ENCODE measurements at regions not wholly inside any gene's neighbourhood (a gene's known extent, or its start where the extent isn't known, plus 50 kb on each side); places are given as distances from the start of the nearest gene placed in this dataset.

- Histone ChIP-seq H3K9me3 (ENCODE audit: control insufficient read depth, insufficient read depth, low read length) (no peaks in the 10 kb centered on the region), H2AK9ac (replicated peaks; ENCODE audit: low read depth, low read length, poor library complexity) (no peak overlapping the region), H3K4ac (ENCODE audit: low read depth, low read length) (peak overlapping the region; percentile 59), H3K27me3 (ENCODE audit: control insufficient read depth, insufficient read depth, low read length) (no peaks in the 10 kb centered on the region), H4K5ac (ENCODE audit: low read depth, low read length) (peak overlapping the region; percentile 67; the same call in 1 of the 2 replicates), H3K4me3 (ENCODE audit: insufficient read depth, low read depth, low read length) (peak overlapping the region; percentile 62), H3K4me2 (ENCODE audit: low read depth, low read length) (peak overlapping the region; percentile 55), H4K20me1 (ENCODE audit: insufficient read depth, low read length) (no peaks in the 10 kb centered on the region), H3K27ac (ENCODE audit: insufficient read depth, low read length) (no peak overlapping the region; the same call in 1 of the 2 replicates), H3K36me3 (ENCODE audit: control insufficient read depth, insufficient read depth, low read length) (no peaks in the 10 kb centered on the region), H3K9ac (ENCODE audit: low read depth, low read length) (peak overlapping the region; percentile 78), H3K79me1 (ENCODE audit: low read depth in 1 of 2, low read length in 2 of 2) (no peaks in the 10 kb centered on the region), H2BK5ac (ENCODE audit: low read depth, low read length, poor library complexity, severe bottlenecking) (no peak overlapping the region), H2AK5ac (ENCODE audit: low read depth, low read length) (no peak overlapping the region), H2BK120ac (ENCODE audit: low read depth, low read length) (no peak overlapping the region; the same call in 1 of the 2 replicates), H3K23ac (ENCODE audit: low read depth, low read length) (no peak overlapping the region), H3K14ac (replicated peaks; ENCODE audit: low read depth, low read length) (peak overlapping the region; percentile 56; the same call in 1 of the 2 replicates), H4K8ac (ENCODE audit: low read depth in 2 of 2, low read length in 2 of 2) (peak overlapping the region; percentile 57 to 74), H2AFZ (replicated peaks; ENCODE audit: low read length, poor library complexity) (peak overlapping the region; percentile 80), H3K9me1 (ENCODE audit: insufficient read depth, low read length) (no peaks in the 10 kb centered on the region), H2BK15ac (ENCODE audit: low read depth, low read length) (no peak overlapping the region), H3K18ac (ENCODE audit: low read depth, low read length) (no peak overlapping the region; the same call in 1 of the 2 replicates), H4K91ac (ENCODE audit: insufficient read depth, low read depth, low read length) (peak overlapping the region; percentile 47; the same call in 1 of the 2 replicates), H2BK20ac (ENCODE audit: low read depth, low read length) (no peak overlapping the region), H3K56ac (ENCODE audit: extremely low read depth, insufficient read depth, low read length) (no peak overlapping the region), H3K4me1 (ENCODE audit: control insufficient read depth, insufficient read depth, low read length) (no peaks in the 10 kb centered on the region)
- ChIA-PET CTCF (interaction anchor here (0.6 to 1.1 kb wide), 3 partner anchors 14 to 560 kb away, joined by 3 read pairs; no protein-coding TSS in a partner anchor), POLR2A (ENCODE audit: unreplicated experiment) (no interaction called here)
- WGBS, 2 experiments (ENCODE audit: extremely low coverage in 2 of 2, insufficient read length in 1 of 2), result 51% methylated on average over 23 of the region's 39 CpGs; no CpG with 5 or more reads in 1 of the 2 experiments
- dilution Hi-C loops (cut with HindIII; ENCODE audit: low sequenced_read_pairs, unreplicated experiment), result no loop called here
- no TSS peak for BruUV-seq (replicated peaks)
- intact Hi-C loops (cut with micrococcal nuclease), result no loop called here
- peak; percentile 81 for ATAC-seq (ENCODE audit: low read depth)
- in situ Hi-C loops (cut with MboI; ENCODE audit: low sequenced_read_pairs), result no loop called here
- peak; percentile 48 for DNase-seq
- TF ChIP-seq RFX5 (IDR thresholded peaks at IDR 0.05; ENCODE audit: low read depth, low read length) (no peak), CEBPB (IDR thresholded peaks at IDR 0.05; ENCODE audit: low read depth, low read length) (no peak), SMC3 (IDR thresholded peaks at IDR 0.05; ENCODE audit: low read depth, low read length) (no peak), MAZ (IDR thresholded peaks at IDR 0.05; ENCODE audit: borderline replicate concordance, low read depth, low read length) (no peak), NFE2L2 (IDR thresholded peaks at IDR 0.05; ENCODE audit: low read depth, low read length) (no peak), BHLHE40 (IDR thresholded peaks at IDR 0.05; ENCODE audit: low read depth, low read length) (no peak), RCOR1 (IDR thresholded peaks at IDR 0.05; ENCODE audit: insufficient replicate concordance, low read length) (no peak), FOS (IDR thresholded peaks at IDR 0.05; ENCODE audit: low read depth, low read length) (no peak), POLR2A (IDR thresholded peaks at IDR 0.05; ENCODE audit: low read depth, low read length) (no peak), MAFK (IDR thresholded peaks at IDR 0.05; ENCODE audit: low read depth, low read length) (no peak), CHD1 (IDR thresholded peaks at IDR 0.05; ENCODE audit: low read depth, low read length) (no peak)
- TF ChIP-seq, protein P1, sequence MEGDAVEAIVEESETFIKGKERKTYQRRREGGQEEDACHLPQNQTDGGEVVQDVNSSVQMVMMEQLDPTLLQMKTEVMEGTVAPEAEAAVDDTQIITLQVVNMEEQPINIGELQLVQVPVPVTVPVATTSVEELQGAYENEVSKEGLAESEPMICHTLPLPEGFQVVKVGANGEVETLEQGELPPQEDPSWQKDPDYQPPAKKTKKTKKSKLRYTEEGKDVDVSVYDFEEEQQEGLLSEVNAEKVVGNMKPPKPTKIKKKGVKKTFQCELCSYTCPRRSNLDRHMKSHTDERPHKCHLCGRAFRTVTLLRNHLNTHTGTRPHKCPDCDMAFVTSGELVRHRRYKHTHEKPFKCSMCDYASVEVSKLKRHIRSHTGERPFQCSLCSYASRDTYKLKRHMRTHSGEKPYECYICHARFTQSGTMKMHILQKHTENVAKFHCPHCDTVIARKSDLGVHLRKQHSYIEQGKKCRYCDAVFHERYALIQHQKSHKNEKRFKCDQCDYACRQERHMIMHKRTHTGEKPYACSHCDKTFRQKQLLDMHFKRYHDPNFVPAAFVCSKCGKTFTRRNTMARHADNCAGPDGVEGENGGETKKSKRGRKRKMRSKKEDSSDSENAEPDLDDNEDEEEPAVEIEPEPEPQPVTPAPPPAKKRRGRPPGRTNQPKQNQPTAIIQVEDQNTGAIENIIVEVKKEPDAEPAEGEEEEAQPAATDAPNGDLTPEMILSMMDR (conservative IDR thresholded peaks at IDR 0.05; ENCODE audit: low read depth, low read length), result no peak
- TF ChIP-seq, protein P2, sequence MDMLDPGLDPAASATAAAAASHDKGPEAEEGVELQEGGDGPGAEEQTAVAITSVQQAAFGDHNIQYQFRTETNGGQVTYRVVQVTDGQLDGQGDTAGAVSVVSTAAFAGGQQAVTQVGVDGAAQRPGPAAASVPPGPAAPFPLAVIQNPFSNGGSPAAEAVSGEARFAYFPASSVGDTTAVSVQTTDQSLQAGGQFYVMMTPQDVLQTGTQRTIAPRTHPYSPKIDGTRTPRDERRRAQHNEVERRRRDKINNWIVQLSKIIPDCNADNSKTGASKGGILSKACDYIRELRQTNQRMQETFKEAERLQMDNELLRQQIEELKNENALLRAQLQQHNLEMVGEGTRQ (IDR thresholded peaks at IDR 0.05; ENCODE audit: low read depth, low read length), result no peak
- TF ChIP-seq, protein P3, sequence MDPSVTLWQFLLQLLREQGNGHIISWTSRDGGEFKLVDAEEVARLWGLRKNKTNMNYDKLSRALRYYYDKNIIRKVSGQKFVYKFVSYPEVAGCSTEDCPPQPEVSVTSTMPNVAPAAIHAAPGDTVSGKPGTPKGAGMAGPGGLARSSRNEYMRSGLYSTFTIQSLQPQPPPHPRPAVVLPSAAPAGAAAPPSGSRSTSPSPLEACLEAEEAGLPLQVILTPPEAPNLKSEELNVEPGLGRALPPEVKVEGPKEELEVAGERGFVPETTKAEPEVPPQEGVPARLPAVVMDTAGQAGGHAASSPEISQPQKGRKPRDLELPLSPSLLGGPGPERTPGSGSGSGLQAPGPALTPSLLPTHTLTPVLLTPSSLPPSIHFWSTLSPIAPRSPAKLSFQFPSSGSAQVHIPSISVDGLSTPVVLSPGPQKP (IDR thresholded peaks at IDR 0.05; ENCODE audit: borderline replicate concordance, low read depth, low read length), result no peak
Measured at GRCh38 chr20:60138256-60139220, 180.3 kb downstream of the CDH26 start.
